Activated gamma-delta T cell treated with Interleukin-2 at 50 U/mL for 16 hours (primary cell): ENCODE measurements at regions not wholly inside any gene's neighbourhood (a gene's known extent, or its start where the extent isn't known, plus 50 kb on each side); places are given as distances from the start of the nearest gene placed in this dataset.
"Not testable (repeated sequence)": the region's sequence is repeated elsewhere in the genome, so short reads cannot be mapped to it uniquely, and the experiment has no call there.

Experiments
- DNase-seq: peaks from one replicate; pipeline ENCODE4 v3.0.0-alpha.2; 2020

DNA sequence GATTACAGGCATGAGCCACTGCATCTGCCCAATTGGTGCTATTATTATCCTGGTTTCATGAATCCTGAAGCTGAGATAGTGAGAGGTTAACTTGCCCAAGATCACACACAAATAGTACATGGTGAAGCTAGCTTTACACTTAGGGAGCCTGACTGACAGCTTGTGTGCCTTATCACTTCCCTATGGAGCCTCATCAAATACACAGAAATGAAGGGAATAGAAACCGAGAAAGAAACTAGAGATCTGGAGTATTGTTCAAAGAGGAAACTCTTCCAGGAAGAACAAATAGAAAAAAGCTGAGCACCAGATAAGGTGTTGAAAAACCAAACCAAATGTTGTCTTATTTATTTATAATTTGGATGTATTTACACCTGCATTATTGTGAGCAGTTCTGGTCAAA, 155.0 kb upstream of the CITED2 start:
- DNase-seq: no peak

DNA sequence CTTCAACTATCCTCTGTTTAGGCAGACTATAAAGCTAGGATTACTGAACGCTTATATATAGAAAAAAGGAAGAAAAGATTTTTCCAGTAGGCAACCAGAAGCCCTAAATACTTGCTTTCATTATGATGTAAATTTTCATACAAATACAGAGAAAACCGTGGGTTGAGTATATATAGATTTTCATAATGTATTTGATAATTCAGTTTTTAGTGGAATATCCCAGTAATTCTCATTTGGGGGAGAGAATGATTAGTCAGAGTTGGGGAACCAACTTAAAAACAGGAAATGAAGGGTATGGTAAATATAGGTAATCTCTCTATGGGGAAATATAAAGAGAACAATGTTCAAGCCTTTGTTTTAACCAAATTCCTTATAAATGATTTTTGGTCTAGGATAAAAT, 154.0 kb upstream of the CITED2 start:
- DNase-seq: no peak

GRCh38 chr6:139525415-139525814, 151.0 kb upstream of the CITED2 start:
- no peak for DNase-seq

DNA sequence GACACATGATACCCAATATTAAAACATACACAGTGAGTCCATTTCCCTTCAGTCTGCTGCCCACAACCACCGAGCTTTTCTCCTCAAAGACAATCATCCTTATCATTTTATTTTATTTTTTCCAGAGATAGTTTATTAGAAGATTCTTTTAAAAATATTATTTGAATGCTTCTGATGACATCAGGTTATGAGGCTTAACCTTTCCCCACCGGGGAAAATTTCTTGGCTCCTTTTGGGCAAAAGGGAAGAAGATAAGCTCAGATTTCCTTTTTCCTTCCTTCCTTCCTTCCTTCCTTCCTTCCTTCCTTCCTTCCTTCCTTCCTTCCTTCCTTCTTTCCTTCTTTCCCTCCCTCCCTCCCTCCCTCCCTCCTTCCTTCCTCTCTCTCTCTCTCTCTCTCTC, 149.5 kb upstream of the CITED2 start:
- DNase-seq: no peak

GRCh38 chr6:139522511-139523220, 148.2 kb upstream of the CITED2 start:
- no peak for DNase-seq

- no peak for DNase-seq
These were observed 146.9 kb upstream of the CITED2 start for GRCh38 chr6:139521338-139521737.

DNA sequence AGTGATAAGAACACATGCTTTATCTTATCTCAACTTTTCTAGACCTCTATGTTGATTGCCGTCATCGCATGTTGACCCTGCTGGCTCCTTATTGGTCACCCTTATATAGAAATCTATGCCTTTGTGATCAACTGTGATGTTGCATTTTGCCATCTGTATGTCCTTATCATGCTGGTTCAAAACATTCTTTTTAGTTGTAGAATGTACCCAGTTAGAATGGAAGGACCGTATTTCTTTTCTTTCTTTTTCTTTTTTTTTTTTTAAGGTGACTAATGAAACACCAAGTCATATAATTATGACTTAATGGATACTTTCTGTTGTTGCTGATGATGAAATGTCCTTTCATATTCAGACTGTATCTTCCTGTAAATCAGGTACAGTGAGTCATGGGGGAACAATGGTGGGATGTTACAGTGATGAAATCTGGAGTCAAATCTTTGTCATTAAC, 145.9 kb upstream of the CITED2 start:
- no peak for DNase-seq

GRCh38 chr6:139519571-139520031, 145.2 kb upstream of the CITED2 start:
- no peak for DNase-seq

GRCh38 chr6:139519097-139519496, 144.6 kb upstream of the CITED2 start:
- no peak for DNase-seq

DNA sequence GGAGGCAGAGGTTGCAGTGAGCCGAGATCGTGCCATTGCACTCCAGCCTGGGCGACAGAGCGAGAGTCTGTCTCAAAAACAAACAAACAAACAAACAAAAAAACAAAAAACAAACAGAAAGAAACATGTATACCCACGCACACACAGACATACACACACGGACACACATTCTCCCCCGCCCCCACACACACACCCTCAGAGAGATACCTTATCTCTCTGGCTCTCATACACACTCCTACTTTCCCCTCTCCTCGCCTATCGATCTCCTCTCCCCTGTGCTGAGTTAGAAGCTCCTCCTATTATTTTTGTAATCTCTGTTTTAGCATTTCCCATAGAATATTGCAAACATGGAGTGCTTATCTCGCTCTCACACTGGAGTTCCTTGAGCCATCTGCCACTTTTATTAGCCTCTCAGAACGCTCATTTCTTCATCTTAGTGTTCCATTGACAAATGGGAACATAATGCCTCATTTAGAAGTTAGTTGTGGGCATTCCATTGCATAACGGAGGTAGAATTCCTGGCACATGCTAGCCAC, 144.2 kb upstream of the CITED2 start:
- DNase-seq: no peak

DNA sequence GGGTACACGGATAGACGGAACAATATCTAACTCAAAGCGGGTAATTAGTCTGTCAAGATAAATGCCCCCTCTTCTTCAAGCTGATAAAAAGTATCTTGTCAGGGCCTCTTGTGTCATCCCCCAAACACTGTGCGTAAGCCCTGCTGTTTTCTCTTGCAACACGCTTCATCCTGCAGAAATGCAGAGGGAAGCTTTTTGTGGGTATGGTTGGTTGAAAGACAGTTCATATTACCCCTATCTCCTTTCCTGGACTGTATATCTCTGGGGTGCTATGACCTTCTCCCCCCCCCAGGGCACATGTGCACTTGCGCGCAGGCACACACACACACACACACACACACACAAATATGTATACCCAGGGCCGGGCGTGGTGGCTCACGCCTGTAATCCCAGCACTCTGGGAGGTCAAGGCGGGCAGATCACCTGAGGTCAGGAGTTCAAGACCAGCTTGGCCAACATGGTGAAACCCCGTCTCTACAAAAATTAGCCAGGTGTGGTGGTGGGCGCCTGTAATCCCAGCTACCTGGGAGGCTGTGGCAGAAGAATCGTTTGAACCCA, 143.6 kb upstream of the CITED2 start:
- not testable (repeated sequence) for DNase-seq

- DNase-seq: no peak
These were observed 141.1 kb upstream of the CITED2 start for GRCh38 chr6:139515511-139515910.

GRCh38 chr6:139514819-139515218, 140.4 kb upstream of the CITED2 start:
- DNase-seq: no peak

DNA sequence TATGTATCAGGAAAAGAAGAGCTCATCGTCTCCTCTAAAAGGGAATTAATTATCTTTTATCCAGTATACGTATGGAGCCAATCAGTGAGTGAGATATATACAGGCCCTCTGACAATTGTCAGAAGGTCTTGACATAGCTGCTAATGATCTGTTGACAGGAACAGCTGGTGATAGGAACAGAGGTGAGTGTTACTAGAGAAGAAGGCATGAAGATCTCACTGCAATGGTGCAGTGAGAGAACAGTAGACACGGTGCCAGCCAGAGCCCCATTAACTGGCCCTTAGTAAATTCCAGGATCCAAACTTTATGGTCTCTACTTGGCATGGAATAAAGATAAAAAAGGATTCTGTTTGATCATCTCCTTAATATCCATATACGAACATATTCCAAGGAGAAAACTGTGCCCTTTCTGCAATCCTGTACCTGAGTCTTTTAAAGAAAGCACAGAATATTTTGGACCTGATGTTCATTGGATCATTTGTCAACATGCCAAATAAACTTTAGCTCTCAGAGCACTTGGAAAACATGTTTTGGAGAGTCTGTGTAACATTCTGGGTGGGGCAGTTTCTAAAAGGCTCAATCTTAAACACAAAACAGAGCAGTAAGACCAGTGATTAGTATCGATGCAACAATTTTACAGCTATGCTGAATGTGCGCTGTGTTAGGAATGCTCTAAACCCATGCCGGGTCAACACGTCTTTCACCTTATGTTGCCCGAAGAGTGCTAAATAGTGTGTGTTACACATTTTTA, 135.8 kb upstream of the CITED2 start:
- no peak for DNase-seq

- DNase-seq: no peak
These were observed 134.7 kb upstream of the CITED2 start for GRCh38 chr6:139509167-139509566.

- DNase-seq: no peak
These were observed 134.1 kb upstream of the CITED2 start for GRCh38 chr6:139508576-139508975.

DNA sequence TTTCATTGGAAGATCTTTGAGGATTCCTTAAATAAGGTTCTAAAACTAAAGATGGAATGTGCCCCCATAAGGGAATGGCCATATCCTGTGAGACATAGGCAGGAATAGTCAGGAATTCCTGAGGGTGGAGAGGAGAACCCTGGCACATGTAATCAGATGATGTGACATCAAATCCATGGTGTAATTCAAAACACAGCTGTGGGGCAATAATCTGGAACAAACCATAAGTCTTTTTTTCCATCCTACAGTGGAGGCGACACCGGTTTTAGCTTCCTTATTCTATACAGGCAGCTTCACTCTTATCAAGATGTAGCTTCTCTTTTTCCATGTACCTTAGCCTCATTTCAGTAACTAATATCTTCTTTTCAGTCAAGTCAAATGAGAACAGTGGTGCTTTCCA, 133.6 kb upstream of the CITED2 start:
- no peak for DNase-seq

DNA sequence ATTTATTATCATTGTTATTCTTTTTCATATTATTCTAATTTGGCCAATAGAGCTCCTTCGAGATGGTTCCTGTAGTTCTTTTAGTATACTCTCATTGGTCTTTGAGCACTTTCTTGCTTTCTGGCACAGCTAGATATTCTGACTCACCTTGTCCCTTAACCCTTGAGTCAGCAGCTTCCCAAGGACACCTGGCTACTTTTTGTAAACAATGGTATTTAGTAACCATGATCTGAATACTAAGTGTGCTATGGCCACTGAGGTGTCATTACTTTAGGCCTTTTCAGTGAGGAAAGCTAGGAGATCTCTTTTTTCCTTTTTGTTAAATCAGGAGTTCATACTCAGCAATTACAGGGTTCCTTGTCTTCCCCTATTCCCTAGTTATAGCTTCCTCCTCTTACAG, 126.5 kb upstream of the CITED2 start:
- DNase-seq: no peak

GRCh38 chr6:139498715-139499114, 124.3 kb upstream of the CITED2 start:
- DNase-seq: no peak

- no peak for DNase-seq
These were observed 123.0 kb upstream of the CITED2 start for GRCh38 chr6:139497345-139497961.

DNA sequence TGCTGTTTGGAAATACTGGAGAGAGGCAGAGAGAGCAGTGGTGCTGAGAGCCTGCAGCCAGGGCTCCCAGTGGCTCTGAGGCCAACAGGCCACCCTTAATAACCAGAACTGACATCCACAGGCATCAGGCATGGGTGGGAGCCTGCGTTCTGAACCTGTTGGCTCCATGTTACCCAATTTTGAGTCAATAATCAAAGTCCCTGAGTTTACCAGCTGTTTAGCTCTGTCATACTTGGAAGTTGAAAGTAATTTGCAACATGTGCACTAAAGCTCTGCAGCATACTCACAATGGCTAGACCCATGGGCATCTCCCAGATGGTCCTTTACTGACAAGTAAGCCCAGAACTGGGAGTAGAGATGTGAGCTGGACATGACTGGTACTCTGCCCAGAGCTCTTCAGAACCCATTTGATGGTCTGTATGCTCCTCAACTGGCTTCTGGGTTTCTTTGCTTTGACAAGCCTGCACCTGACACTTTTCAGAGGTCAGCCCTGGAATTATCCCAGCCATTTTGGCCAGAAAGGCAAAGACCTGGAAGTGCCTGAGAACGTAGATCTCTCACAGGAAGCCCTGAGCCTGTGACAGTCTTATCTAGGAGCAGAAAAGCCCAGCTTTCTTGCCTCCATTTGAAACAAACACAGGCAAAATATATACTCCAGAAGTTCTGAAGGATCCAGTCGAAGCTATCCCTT, 122.4 kb upstream of the CITED2 start:
- DNase-seq: no peak

- no peak for DNase-seq
These were observed 120.0 kb upstream of the CITED2 start for GRCh38 chr6:139494376-139494990.
